Progenitor cell of endocrine pancreas (in vitro differentiated cells): ENCODE measurements at regions not wholly inside any gene's neighbourhood (a gene's known extent, or its start where the extent isn't known, plus 50 kb on each side); places are given as distances from the start of the nearest gene placed in this dataset.

Source experiments
- DNase-seq: peaks from one replicate; pipeline ENCODE4 v3.0.0; 2021; ENCODE audit warnings: low spot score; ENCODE audit not compliant: unreplicated experiment
- H3K27ac Mint-ChIP-seq: 2 replicates; pipeline ENCODE4 v1.8.0; 2021; ENCODE audit warnings: mild to moderate bottlenecking, moderate library complexity, mixed read lengths
- H3K27me3 Mint-ChIP-seq: 2 replicates; pipeline ENCODE4 v1.8.0; 2021; ENCODE audit warnings: mixed read lengths
- H3K36me3 Mint-ChIP-seq: 2 replicates; pipeline ENCODE4 v1.8.0; 2022; ENCODE audit warnings: mixed read lengths; ENCODE audit not compliant: insufficient read depth
- H3K4me1 Mint-ChIP-seq: 2 replicates; pipeline ENCODE4 v1.8.0; 2021; ENCODE audit warnings: low read depth, mixed read lengths
- H3K4me3 Mint-ChIP-seq: 2 replicates; pipeline ENCODE4 v1.8.0; 2021; ENCODE audit warnings: low read depth, mild to moderate bottlenecking, moderate library complexity, mixed read lengths
- H3K9me3 Mint-ChIP-seq: 2 replicates; pipeline ENCODE4 v1.8.0; 2021; ENCODE audit warnings: low read depth, mixed read lengths
- TF ChIP-seq, protein P1 (sequence below): fragments of 200-600 bp; sonication (generic); IDR thresholded peaks from one replicate; pipeline ENCODE4 v1.5.0; 2021; ENCODE audit warnings: antibody characterized with exemption, mild to moderate bottlenecking; ENCODE audit not compliant: unreplicated experiment

DNA sequence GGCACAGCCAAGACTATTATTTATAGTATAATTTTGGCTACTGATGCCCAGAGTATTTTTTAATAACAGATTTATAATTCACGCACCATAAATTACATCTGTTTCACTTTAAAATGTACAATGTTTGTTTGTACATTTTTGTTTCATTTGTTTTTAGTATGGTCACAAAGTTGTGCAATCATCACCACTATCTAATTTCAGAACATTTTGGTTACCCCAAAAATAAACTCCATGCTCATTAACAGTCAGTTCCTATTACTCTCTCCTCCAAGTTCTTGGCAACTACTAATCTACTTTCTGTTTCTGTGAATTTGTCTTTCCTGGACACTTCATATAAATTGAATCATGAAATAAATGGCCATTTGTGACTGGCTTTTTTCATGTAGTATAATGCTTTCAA, 176.7 kb downstream of the SH3BGRL start:
- peaks cover 5% of the 10 kb centered on the region for H3K4me1 Mint-ChIP-seq
- peaks cover 9% of the 10 kb centered on the region for H3K9me3 Mint-ChIP-seq
- no peak overlapping the region for H3K4me3 Mint-ChIP-seq
- TF ChIP-seq, protein P1, sequence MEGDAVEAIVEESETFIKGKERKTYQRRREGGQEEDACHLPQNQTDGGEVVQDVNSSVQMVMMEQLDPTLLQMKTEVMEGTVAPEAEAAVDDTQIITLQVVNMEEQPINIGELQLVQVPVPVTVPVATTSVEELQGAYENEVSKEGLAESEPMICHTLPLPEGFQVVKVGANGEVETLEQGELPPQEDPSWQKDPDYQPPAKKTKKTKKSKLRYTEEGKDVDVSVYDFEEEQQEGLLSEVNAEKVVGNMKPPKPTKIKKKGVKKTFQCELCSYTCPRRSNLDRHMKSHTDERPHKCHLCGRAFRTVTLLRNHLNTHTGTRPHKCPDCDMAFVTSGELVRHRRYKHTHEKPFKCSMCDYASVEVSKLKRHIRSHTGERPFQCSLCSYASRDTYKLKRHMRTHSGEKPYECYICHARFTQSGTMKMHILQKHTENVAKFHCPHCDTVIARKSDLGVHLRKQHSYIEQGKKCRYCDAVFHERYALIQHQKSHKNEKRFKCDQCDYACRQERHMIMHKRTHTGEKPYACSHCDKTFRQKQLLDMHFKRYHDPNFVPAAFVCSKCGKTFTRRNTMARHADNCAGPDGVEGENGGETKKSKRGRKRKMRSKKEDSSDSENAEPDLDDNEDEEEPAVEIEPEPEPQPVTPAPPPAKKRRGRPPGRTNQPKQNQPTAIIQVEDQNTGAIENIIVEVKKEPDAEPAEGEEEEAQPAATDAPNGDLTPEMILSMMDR, result no peak
- no peak for DNase-seq
- no peaks in the 10 kb centered on the region for H3K27me3 Mint-ChIP-seq
- no peak overlapping the region for H3K27ac Mint-ChIP-seq
- H3K36me3 Mint-ChIP-seq, result no peaks in the 10 kb centered on the region

DNA sequence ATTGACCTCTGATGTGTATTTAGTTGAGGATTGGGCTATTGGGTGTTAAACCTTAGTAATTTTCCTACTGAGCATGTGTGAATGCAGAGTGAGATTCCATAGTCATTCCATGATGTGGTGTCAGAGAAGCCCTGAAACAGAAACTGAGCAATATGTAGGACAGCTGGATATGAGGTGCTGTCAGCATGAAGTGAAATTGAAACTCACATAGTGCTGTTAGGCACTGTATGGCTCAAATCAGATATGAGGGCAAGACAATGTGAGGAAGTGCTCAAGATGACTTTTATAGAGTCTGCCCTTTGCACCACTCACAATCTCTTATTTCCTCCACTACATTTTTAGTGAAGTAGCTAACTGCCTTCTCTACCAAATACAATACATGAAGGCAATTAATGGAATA, 188.3 kb downstream of the SH3BGRL start:
- DNase-seq, result no peak
- no peaks in the 10 kb centered on the region for H3K27me3 Mint-ChIP-seq
- no peak overlapping the region for H3K4me3 Mint-ChIP-seq
- no peaks in the 10 kb centered on the region for H3K36me3 Mint-ChIP-seq
- peaks cover 42% of the 10 kb centered on the region for H3K9me3 Mint-ChIP-seq
- TF ChIP-seq, protein P1, result no peak
- H3K27ac Mint-ChIP-seq, result no peak overlapping the region
- H3K4me1 Mint-ChIP-seq, result no peaks in the 10 kb centered on the region

DNA sequence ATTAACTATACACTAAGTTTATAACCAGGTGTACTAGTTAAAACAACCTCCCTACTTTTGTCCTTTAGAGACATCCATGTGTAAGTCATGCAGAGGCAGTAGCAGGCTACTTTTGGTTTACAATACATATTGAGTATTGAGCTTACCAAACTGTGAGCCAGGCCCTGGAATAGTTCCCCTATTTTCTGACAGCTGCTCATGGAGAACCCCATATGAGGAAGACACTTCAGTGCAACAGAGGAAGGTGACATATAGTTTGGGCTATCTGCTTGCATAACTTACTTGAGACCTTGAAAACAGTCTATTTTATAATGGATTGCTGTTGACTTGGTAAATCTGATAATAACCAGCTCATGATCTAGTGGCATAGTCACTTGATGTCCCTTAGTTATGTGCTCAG, 190.5 kb downstream of the SH3BGRL start:
- H3K4me3 Mint-ChIP-seq, result no peak overlapping the region
- no peaks in the 10 kb centered on the region for H3K4me1 Mint-ChIP-seq
- H3K9me3 Mint-ChIP-seq, result peaks cover 29% of the 10 kb centered on the region
- no peak overlapping the region for H3K27ac Mint-ChIP-seq
- DNase-seq, result no peak
- TF ChIP-seq, protein P1, result no peak
- no peaks in the 10 kb centered on the region for H3K27me3 Mint-ChIP-seq
- H3K36me3 Mint-ChIP-seq, result no peaks in the 10 kb centered on the region

DNA sequence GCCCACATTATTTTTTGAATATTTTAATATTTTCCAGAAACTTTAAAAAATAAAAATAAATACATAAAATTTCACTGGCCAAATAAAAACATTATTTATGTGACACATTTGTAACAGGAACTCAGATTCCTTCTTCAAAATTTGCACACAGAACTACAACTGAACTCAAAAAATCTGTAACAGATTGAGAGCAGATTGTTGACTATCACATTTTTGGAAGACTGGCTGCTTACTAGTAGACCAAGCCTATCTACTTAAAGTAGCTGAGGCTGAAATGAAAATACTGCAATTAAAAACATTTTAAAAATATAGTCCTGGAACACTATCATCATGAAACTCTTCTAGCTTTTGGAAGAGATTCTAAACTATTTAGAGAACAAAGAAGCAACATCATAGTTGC, 203.9 kb downstream of the SH3BGRL start:
- H3K27ac Mint-ChIP-seq, result no peak overlapping the region
- no peaks in the 10 kb centered on the region for H3K27me3 Mint-ChIP-seq
- TF ChIP-seq, protein P1, result no peak
- no peak overlapping the region for H3K4me3 Mint-ChIP-seq
- no peak for DNase-seq
- H3K4me1 Mint-ChIP-seq, result no peaks in the 10 kb centered on the region
- no peaks in the 10 kb centered on the region for H3K36me3 Mint-ChIP-seq
- peaks cover 38% of the 10 kb centered on the region for H3K9me3 Mint-ChIP-seq

DNA sequence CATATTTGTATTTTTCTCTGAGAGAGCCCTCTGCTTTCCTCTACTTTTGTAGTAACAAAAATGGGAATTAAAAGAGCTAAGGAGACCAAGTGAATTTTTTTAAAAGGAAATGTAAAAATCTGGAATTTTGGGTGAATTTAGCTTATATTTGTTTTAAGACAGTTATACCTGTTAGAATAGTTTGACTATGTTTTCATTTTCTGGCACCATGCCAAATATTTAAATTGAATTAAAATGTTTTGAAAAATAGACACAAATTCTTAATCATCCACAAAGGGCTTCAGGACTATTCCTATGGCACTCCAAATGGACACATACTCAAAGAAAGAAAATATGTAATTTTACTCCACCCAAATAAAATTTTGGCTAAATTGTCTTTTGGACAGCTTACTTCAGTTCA, 209.6 kb downstream of the SH3BGRL start:
- TF ChIP-seq, protein P1, result no peak
- Mint-ChIP-seq H3K27me3 (no peaks in the 10 kb centered on the region), H3K4me1 (no peaks in the 10 kb centered on the region)

More for the DNA sequence above, 209.6 kb downstream of the SH3BGRL start:
- H3K36me3 Mint-ChIP-seq, result no peaks in the 10 kb centered on the region
- H3K9me3 Mint-ChIP-seq, result peaks cover 28% of the 10 kb centered on the region
- no peak for DNase-seq
- H3K27ac Mint-ChIP-seq, result no peak overlapping the region
- H3K4me3 Mint-ChIP-seq, result no peak overlapping the region
